ENCODE measurements at regions not wholly inside any gene's neighbourhood (a gene's known extent, or its start where the extent isn't known, plus 50 kb on each side); places are given as distances from the start of the nearest gene placed in this dataset.

DNA sequence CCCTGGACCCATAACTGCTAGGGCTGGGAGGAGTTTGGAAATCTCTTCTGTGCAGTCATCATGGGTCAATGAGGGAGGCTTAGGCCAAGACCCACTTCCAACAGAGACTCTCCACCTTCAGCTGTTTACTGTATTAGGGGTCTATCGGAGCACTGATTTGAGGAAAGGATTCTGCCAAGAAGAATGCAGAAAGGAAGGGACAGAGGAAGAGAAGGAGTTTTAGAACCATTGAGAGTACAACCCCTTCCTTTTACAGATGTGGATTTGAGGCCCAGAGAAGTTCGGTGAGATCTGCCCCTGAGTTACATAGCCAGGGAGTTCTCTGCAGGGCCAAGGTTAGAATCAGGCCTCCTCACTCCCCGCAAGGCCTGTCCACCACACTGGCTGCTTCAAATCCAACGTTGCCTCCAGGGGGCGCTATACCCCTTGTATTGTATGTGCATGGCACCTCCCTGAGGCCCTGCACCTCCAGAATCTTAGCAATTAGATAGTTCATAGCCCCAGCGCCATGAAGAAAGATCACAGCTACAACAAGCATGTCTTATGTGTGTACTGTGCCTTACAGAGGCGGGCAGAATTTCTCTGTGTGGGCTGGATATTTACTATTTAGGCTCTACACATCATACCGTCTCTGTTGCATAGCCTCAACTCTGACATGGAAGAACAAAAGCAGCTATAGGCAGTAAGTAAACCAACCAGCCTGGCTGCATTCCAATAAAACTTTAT lies 246.8 kb downstream of the SKIDA1 start:
- TF ChIP-seq, protein P1, sequence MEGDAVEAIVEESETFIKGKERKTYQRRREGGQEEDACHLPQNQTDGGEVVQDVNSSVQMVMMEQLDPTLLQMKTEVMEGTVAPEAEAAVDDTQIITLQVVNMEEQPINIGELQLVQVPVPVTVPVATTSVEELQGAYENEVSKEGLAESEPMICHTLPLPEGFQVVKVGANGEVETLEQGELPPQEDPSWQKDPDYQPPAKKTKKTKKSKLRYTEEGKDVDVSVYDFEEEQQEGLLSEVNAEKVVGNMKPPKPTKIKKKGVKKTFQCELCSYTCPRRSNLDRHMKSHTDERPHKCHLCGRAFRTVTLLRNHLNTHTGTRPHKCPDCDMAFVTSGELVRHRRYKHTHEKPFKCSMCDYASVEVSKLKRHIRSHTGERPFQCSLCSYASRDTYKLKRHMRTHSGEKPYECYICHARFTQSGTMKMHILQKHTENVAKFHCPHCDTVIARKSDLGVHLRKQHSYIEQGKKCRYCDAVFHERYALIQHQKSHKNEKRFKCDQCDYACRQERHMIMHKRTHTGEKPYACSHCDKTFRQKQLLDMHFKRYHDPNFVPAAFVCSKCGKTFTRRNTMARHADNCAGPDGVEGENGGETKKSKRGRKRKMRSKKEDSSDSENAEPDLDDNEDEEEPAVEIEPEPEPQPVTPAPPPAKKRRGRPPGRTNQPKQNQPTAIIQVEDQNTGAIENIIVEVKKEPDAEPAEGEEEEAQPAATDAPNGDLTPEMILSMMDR (IDR thresholded peaks at IDR 0.05): peak; percentile 74 to 84 (median 83)
- peak in 2 of 3 donors; percentile 37 to 59 for TF ChIP-seq POLR2AphosphoS5 (IDR thresholded peaks at IDR 0.05)

Measured in breast epithelium (tissue), 3 donors.